GM12878 (cell line): ENCODE measurements at regions not wholly inside any gene's neighbourhood (a gene's known extent, or its start where the extent isn't known, plus 50 kb on each side); places are given as distances from the start of the nearest gene placed in this dataset.
A peak's percentile ranks its signal among the peaks of the same experiment; 100 is the strongest.
"Not testable (repeated sequence)": the region's sequence is repeated elsewhere in the genome, so short reads cannot be mapped to it uniquely, and the experiment has no call there.

Experiments used
- ATAC-seq: fragments of 200-7000 bp; cut with Tn5 transposase; 3 replicates; pipeline ENCODE4 v1.9.1; 2020; ENCODE audit warnings: mild to moderate bottlenecking, moderate library complexity
- BruUV-seq: library from RNA; stranded (reverse); fragments of 400-500 nt; replicated peaks from 2 replicates; lab custom pipeline; 2021; lab: Mats Ljungman, UMichigan
- CTCF ChIA-PET: fragments of 300-600 bp; sonication (Branson Sonifier 250); formaldehyde crosslinking; extraction: SDS; loops from one replicate; lab custom pipeline; 2021; ENCODE audit warnings: inconsistent platforms; lab: Yijun Ruan, JAX
- POLR2A ChIA-PET: fragments of 350-600 bp; formaldehyde crosslinking; extraction: SDS; loops from one replicate; lab custom pipeline; 2021; ENCODE audit warnings: inconsistent platforms; lab: Charles Lee
- RAD21 ChIA-PET: fragments of 300-600 bp; sonication (Branson Sonifier 250); formaldehyde crosslinking; loops from one replicate; lab custom pipeline; 2023; ENCODE audit warnings: antibody characterized with exemption; ENCODE audit not compliant: unreplicated experiment; lab: Charles Lee
- SMC1A ChIA-PET: fragments of 300-600 bp; sonication (Branson Sonifier 250); formaldehyde crosslinking; loops from one replicate; lab custom pipeline; 2023; ENCODE audit not compliant: unreplicated experiment, uncharacterized antibody; lab: Charles Lee
- DNase-seq: peaks from one replicate; pipeline ENCODE4 v3.0.0-alpha.2; 2011; ENCODE audit warnings: low read depth, low spot score
- FAIRE-seq: peaks from 3 replicates; lab custom pipeline; 2011; peaks lifted over from hg19 to GRCh38; lab: Jason Lieb, UNC
- H2AFZ ChIP-seq: 2 replicates; pipeline ENCODE4 v1.6.0; 2011; ENCODE audit warnings: low read depth, low read length, control low read depth; ENCODE audit not compliant: control insufficient read depth
- H3K27ac ChIP-seq: 2 replicates; pipeline ENCODE4 v1.5.1; 2011; ENCODE audit warnings: control low read depth; ENCODE audit not compliant: control insufficient read depth, insufficient read depth
- H3K27me3 ChIP-seq, 2 experiments: replicated peaks in 1 of 2; 2 replicates each; pipeline versions ENCODE4 v1.6.0 to v1.6.1; 2011; ENCODE audit warnings: low read length in 1 of 2; ENCODE audit not compliant: control insufficient read depth in 2 of 2, insufficient read depth in 2 of 2
- H3K36me3 ChIP-seq, 2 experiments: 2 replicates each; pipeline ENCODE4 v1.5.1; 2011; ENCODE audit warnings: low read length in 1 of 2; ENCODE audit not compliant: control insufficient read depth in 2 of 2, insufficient read depth in 2 of 2
- H3K4me1 ChIP-seq: 2 replicates; pipeline ENCODE4 v1.6.1; 2011; ENCODE audit warnings: mild to moderate bottlenecking, low read length, moderate library complexity, mixed read lengths; ENCODE audit not compliant: control insufficient read depth, insufficient read depth
- H3K4me2 ChIP-seq: 2 replicates; pipeline ENCODE4 v1.6.0; 2011; ENCODE audit warnings: control low read depth; ENCODE audit not compliant: control insufficient read depth, insufficient read depth
- H3K4me3 ChIP-seq: fragments of 200-600 bp; sonication (generic); 2 replicates; pipeline ENCODE4 v1.5.1; 2016
- H3K79me2 ChIP-seq: 2 replicates; pipeline ENCODE4 v1.6.0; 2011; ENCODE audit warnings: low read length; ENCODE audit not compliant: control insufficient read depth, insufficient read depth
- H3K9ac ChIP-seq: 2 replicates; pipeline ENCODE4 v1.8.0; 2011; ENCODE audit warnings: low read length, control low read depth, mixed read lengths; ENCODE audit not compliant: control insufficient read depth, insufficient read depth
- H3K9me3 ChIP-seq: replicated peaks from 3 replicates; pipeline ENCODE4 v1.5.1; 2011; ENCODE audit warnings: mild to moderate bottlenecking, low read length; ENCODE audit not compliant: control insufficient read depth, insufficient read depth
- H4K20me1 ChIP-seq: 2 replicates; pipeline ENCODE4 v1.6.0; 2011; ENCODE audit not compliant: control insufficient read depth, insufficient read depth
- BHLHE40 ChIP-seq, 2 experiments: fragments of 450-650 bp in 1 of 2; IDR thresholded peaks; 2 replicates each; pipeline ENCODE4 v1.6.1; 2011 to 2017; ENCODE audit warnings: low read depth in 2 of 2, borderline replicate concordance in 1 of 2, improper control_type of control experiment in 1 of 2, low read length in 1 of 2, mild to moderate bottlenecking in 1 of 2
- BMI1 ChIP-seq: fragments of 450-650 bp; IDR thresholded peaks from 2 replicates; pipeline ENCODE4 v1.6.1; 2016; ENCODE audit warnings: mild to moderate bottlenecking, moderate library complexity, borderline replicate concordance
- CBX5 ChIP-seq: sonication (generic); IDR thresholded peaks from 2 replicates; pipeline ENCODE4 v1.6.1; 2016; ENCODE audit warnings: low read depth, moderate library complexity, mild to moderate bottlenecking, inconsistent platforms
- ESRRA ChIP-seq: IDR thresholded peaks from 2 replicates; pipeline ENCODE4 v1.6.1; 2012; ENCODE audit warnings: mild to moderate bottlenecking, low read length, improper control_type of control experiment
- HDGF ChIP-seq: fragments of 450-650 bp; IDR thresholded peaks from 2 replicates; pipeline ENCODE4 v1.6.1; 2016; ENCODE audit warnings: antibody characterized with exemption
- LARP7 ChIP-seq: fragments of 450-650 bp; IDR thresholded peaks from 2 replicates; pipeline ENCODE4 v1.6.1; 2017; ENCODE audit warnings: mild to moderate bottlenecking
- MEF2A ChIP-seq: IDR thresholded peaks from 2 replicates; pipeline ENCODE4 v1.6.1; 2011; ENCODE audit warnings: low read depth, mild to moderate bottlenecking, low read length, moderate library complexity; ENCODE audit not compliant: insufficient read depth
- SREBF2 ChIP-seq: IDR thresholded peaks from 2 replicates; pipeline ENCODE4 v1.6.1; 2012; ENCODE audit warnings: mild to moderate bottlenecking, low read length
- SUPT20H ChIP-seq: IDR thresholded peaks from 2 replicates; pipeline ENCODE4 v1.6.1; 2011; ENCODE audit warnings: low read depth, mild to moderate bottlenecking, low read length, moderate library complexity, borderline replicate concordance; ENCODE audit not compliant: control insufficient read depth
- ZNF384 ChIP-seq: IDR thresholded peaks from 2 replicates; pipeline ENCODE4 v1.6.1; 2012; ENCODE audit warnings: low read depth, mild to moderate bottlenecking, low read length, improper control_type of control experiment, borderline replicate concordance
- WGBS: methylation state at CpG from one replicate; pipeline ENCODE4 v1.1.6; 2016; ENCODE audit warnings: low lambda C conversion rate; ENCODE audit not compliant: insufficient replicate concordance, insufficient coverage; ENCODE audit errors: missing lambda C conversion rate; 5-methylcytosine and 5-hydroxymethylcytosine counted together
- in situ Hi-C: fragments of 300-500 bp; cut with MboI; formaldehyde crosslinking; loops from 9 replicates; pipeline ENCODE4 v1.14.3; 2018; ENCODE audit warnings: mixed read lengths
- intact Hi-C: fragments of 100-400 bp; cut with micrococcal nuclease; formaldehyde crosslinking; loops from one replicate; pipeline ENCODE4 v1.14.2; 2022; ENCODE audit not compliant: unreplicated experiment
- TF ChIP-seq, protein P1 (sequence below): fragments of 450-650 bp; IDR thresholded peaks from 2 replicates; pipeline ENCODE4 v1.6.1; 2017; ENCODE audit warnings: borderline replicate concordance
- TF ChIP-seq, protein P2 (sequence below): IDR thresholded peaks from 2 replicates; pipeline ENCODE4 v1.6.1; 2011; ENCODE audit warnings: mild to moderate bottlenecking, low read depth, low read length, moderate library complexity; ENCODE audit not compliant: insufficient replicate concordance

DNA sequence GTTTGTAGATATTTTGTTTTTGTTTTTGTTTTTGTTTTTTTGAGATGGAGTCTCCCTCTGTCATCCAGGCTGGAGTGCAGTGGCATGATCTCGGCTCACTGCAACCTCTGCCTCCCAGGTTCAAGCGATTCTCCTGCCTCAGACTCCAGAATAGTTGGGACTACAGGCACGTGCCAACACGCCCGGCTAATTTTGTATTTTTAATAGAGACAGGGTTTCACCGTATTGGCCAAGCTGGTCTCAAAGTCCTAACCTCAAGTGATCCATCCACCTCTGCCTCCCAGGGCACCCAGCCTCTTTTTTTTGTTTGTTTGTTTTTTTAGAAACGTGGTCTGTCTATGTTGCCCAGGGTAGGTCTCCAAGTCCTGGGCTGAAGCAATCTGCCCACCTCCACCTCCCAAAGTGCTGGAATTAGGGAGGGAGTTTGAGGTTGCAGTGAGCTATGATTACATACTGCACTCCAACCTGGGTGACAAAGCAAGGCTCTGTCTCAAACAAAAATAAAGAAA is 74.7 kb upstream of the ZNF281 start:
- H4K20me1 ChIP-seq, H3K36me3 ChIP-seq, H3K4me2 ChIP-seq, H3K27ac ChIP-seq, H3K9ac ChIP-seq, H3K9me3 ChIP-seq, BruUV-seq, H3K27me3 ChIP-seq, H3K79me2 ChIP-seq, FAIRE-seq, ATAC-seq, H3K4me3 ChIP-seq, intact Hi-C loops, DNase-seq, POLR2A ChIA-PET: not testable (repeated sequence)
- WGBS: 71% methylated on average over 7 of the region's 7 CpGs
- in situ Hi-C loops: loop anchor here (5.0 kb wide), 2 partner anchors 202 to 342 kb away; no protein-coding TSS in a partner anchor
- CTCF ChIA-PET: interaction anchor here (1.3 to 2.8 kb wide), 2 partner anchors 205 to 222 kb away, joined by 3 to 18 read pairs; no protein-coding TSS in a partner anchor
- SMC1A ChIA-PET: interaction anchor here (1.0 to 3.3 kb wide), 7 partner anchors 8 to 205 kb away, joined by 3 to 18 read pairs (median 6); no protein-coding TSS in a partner anchor
- H3K4me1 ChIP-seq: peaks cover 11% of the 10 kb centered on the region
- RAD21 ChIA-PET: interaction anchor here (1.0 to 2.3 kb wide), 3 partner anchors 10 to 308 kb away, joined by 3 to 19 read pairs (median 4); no protein-coding TSS in a partner anchor
- 0 out of 4 replicates have a peak, but pooled peaks of 1 of the 2 experiments have one; percentile 10 for TF ChIP-seq BHLHE40 (IDR thresholded peaks at IDR 0.05; ENCODE audit: borderline replicate concordance in 1 of 2, low read depth in 2 of 2, low read length in 1 of 2)
- TF ChIP-seq, all 136 proteins: peak for 1; not testable (repeated sequence) for 135
- not testable (repeated sequence) for H2AFZ ChIP-seq

DNA sequence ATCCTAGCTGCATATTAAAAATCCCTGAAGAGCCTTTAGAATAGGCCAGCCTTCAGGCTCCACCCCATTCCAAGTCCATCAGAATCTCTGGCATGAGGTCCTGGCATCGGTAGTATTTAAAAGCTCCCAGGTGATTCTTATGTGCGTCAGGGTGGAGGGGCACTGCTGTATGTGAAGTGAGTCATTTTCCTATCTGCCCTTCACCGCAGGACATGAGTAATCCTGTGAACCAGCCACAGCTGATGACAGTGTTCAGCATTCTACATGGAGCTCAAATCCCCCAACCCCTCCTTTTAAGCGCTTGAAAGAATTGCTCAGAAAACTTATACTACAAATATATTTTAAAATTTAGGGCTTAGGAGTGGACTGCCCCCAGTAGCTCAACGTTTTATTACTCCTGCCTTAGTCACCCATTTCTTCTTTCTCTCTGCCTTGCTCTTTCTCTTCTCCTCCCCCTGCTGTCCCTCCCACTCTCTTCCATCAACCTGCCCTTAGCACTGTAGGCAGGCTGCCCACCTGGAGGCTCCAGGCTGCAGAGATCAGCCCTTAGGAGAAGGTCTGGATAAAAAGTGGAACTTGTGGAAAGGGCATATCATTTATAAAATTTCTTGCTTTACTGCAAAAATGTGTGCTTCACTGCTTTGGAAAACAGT is 73.8 kb upstream of the ZNF281 start:
- peak; percentile 27 for FAIRE-seq
- Histone ChIP-seq H3K4me1 (peaks cover 11% of the 10 kb centered on the region), H3K79me2 (no peaks in the 10 kb centered on the region), H3K27ac (peak overlapping the region; percentile 1; the same call in 1 of the 2 replicates), H3K4me3 (peak overlapping the region; percentile 18; the same call in 1 of the 2 replicates), H3K27me3 (no peaks in the 10 kb centered on the region), H3K9ac (no peak overlapping the region), H3K9me3 (no peaks in the 10 kb centered on the region), H3K36me3 (no peaks in the 10 kb centered on the region), H4K20me1 (no peaks in the 10 kb centered on the region), H2AFZ (no peak overlapping the region), H3K4me2 (peak overlapping the region; percentile 59)
- intact Hi-C loops (no loop called here), in situ Hi-C loops (loop anchor here (5.0 kb wide), 2 partner anchors 201 to 341 kb away; no protein-coding TSS in a partner anchor)
- RAD21 ChIA-PET: interaction anchor here (0.6 to 2.7 kb wide), 20 partner anchors 9 to 799 kb away, joined by 3 to 19 read pairs (median 3); no protein-coding TSS in a partner anchor
- DNase-seq: peak; percentile 72
- 1% methylated on average over 5 of the region's 5 CpGs for WGBS
- peak; percentile 97 for ATAC-seq
- POLR2A ChIA-PET: interaction anchor here (0.7 to 1.3 kb wide), 3 partner anchors 9 to 338 kb away, joined by 3 to 8 read pairs (median 4); no protein-coding TSS in a partner anchor
- no TSS peak for BruUV-seq
- SMC1A ChIA-PET: interaction anchor here (0.8 to 3.3 kb wide), 16 partner anchors 9 to 328 kb away, joined by 3 to 18 read pairs (median 4); no protein-coding TSS in a partner anchor
- CTCF ChIA-PET: interaction anchor here (0.6 to 2.8 kb wide), 14 partner anchors 9 to 221 kb away, joined by 3 to 18 read pairs (median 3); no protein-coding TSS in a partner anchor
- TF ChIP-seq BMI1 (no peak), MEF2A (peak; percentile 66; the same call in 1 of the 2 replicates), SREBF2 (no peak), LARP7 (no peak), SUPT20H (no peak), HDGF (no peak), ZNF384 (no peak), ESRRA (no peak), CBX5 (no peak)
- TF ChIP-seq, protein P1, sequence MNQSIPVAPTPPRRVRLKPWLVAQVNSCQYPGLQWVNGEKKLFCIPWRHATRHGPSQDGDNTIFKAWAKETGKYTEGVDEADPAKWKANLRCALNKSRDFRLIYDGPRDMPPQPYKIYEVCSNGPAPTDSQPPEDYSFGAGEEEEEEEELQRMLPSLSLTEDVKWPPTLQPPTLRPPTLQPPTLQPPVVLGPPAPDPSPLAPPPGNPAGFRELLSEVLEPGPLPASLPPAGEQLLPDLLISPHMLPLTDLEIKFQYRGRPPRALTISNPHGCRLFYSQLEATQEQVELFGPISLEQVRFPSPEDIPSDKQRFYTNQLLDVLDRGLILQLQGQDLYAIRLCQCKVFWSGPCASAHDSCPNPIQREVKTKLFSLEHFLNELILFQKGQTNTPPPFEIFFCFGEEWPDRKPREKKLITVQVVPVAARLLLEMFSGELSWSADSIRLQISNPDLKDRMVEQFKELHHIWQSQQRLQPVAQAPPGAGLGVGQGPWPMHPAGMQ: no peak
- TF ChIP-seq, protein P2, sequence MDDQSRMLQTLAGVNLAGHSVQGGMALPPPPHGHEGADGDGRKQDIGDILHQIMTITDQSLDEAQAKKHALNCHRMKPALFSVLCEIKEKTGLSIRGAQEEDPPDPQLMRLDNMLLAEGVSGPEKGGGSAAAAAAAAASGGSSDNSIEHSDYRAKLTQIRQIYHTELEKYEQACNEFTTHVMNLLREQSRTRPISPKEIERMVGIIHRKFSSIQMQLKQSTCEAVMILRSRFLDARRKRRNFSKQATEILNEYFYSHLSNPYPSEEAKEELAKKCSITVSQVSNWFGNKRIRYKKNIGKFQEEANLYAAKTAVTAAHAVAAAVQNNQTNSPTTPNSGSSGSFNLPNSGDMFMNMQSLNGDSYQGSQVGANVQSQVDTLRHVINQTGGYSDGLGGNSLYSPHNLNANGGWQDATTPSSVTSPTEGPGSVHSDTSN: peak; percentile 35
